Vagina (tissue), 2 donors: ENCODE measurements at regions not wholly inside any gene's neighbourhood (a gene's known extent, or its start where the extent isn't known, plus 50 kb on each side); places are given as distances from the start of the nearest gene placed in this dataset.

Experiments
- CTCF ChIP-seq, 3 experiments: fragments of 450-650 bp in 2 of 3; fragments of 200-600 bp in 1 of 3; sonication (generic) in 1 of 3; IDR thresholded peaks; one replicate each; pipeline ENCODE4 v1.5.1; 2017 to 2019; ENCODE audit warnings: antibody characterized with exemption in 3 of 3, mild to moderate bottlenecking in 2 of 3, moderate library complexity in 2 of 3
- POLR2A ChIP-seq, 2 donors: fragments of 450-650 bp; IDR thresholded peaks; one replicate each; pipeline ENCODE4 v1.6.1; 2017; ENCODE audit warnings: antibody characterized with exemption in 2 of 2, mild to moderate bottlenecking in 2 of 2, moderate library complexity in 2 of 2

DNA sequence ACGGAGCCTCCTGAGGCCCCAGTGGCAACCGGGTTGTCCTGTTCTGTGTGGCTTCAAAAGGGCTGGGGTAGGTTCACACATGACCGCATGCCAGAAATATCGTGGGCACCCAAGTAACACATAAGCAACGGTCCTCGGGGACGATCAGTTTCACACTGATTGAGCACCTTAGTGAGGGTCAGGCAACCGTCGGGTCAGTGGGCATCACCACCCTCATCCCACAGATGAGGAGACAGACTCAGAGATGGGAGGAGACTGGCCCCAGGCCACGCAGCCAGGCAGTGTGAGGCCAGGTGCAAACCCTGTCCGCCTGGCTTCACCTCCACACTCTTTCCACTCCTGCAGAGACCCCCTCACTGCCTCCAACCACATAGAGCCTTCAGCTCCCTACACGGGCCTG lies 309.8 kb downstream of the MATN1 start:
- TF ChIP-seq CTCF (IDR thresholded peaks at IDR 0.05) (no peak), POLR2A (IDR thresholded peaks at IDR 0.05) (no peak)
